ENCODE measurements at regions not wholly inside any gene's neighbourhood (a gene's known extent, or its start where the extent isn't known, plus 50 kb on each side); places are given as distances from the start of the nearest gene placed in this dataset.

DNA sequence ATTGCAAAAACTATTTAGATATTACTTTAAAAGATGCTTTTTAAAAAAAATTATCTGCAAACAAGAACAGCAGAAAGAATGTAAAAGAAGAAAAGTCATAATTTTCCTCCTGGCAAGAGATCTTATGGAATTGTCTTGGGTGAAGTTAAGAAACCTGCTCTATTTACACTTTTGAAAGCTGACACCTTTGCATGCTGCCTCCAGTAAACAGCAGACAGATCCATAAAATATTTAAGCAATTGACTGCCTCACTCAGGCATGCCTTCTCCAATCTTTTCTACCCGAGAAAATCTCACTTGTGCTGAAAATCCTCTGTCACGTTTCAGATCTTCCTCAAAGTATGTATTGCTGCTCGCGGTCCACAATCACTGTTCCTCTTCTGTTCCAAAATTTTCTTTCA is 107.9 kb upstream of the ZP4 start:
- TF ChIP-seq, protein P1, sequence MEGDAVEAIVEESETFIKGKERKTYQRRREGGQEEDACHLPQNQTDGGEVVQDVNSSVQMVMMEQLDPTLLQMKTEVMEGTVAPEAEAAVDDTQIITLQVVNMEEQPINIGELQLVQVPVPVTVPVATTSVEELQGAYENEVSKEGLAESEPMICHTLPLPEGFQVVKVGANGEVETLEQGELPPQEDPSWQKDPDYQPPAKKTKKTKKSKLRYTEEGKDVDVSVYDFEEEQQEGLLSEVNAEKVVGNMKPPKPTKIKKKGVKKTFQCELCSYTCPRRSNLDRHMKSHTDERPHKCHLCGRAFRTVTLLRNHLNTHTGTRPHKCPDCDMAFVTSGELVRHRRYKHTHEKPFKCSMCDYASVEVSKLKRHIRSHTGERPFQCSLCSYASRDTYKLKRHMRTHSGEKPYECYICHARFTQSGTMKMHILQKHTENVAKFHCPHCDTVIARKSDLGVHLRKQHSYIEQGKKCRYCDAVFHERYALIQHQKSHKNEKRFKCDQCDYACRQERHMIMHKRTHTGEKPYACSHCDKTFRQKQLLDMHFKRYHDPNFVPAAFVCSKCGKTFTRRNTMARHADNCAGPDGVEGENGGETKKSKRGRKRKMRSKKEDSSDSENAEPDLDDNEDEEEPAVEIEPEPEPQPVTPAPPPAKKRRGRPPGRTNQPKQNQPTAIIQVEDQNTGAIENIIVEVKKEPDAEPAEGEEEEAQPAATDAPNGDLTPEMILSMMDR (IDR thresholded peaks at IDR 0.05) = no peak
- no peak for TF ChIP-seq POLR2A (IDR thresholded peaks at IDR 0.05)
